HCT116 (cell line): ENCODE measurements at regions not wholly inside any gene's neighbourhood (a gene's known extent, or its start where the extent isn't known, plus 50 kb on each side); places are given as distances from the start of the nearest gene placed in this dataset.

Experiments used
- ATAC-seq: fragments of 200-7000 bp; cut with Tn5 transposase; 2 replicates; pipeline ENCODE4 v1.9.1; 2020; ENCODE audit warnings: mild to moderate bottlenecking, moderate library complexity
- BruUV-seq: library from RNA; stranded (reverse); fragments of 400-500 nt; replicated peaks from 2 replicates; lab custom pipeline; 2021; lab: Mats Ljungman, UMichigan
- CTCF ChIA-PET: fragments of 300-600 bp; sonication (Branson Sonifier 250); formaldehyde crosslinking; loops from one replicate; lab custom pipeline; 2021; ENCODE audit warnings: antibody characterized with exemption; lab: Charles Lee
- POLR2A ChIA-PET: fragments of 300-600, 350-600 bp; sonication (Branson Sonifier 250); formaldehyde crosslinking; loops from one replicate; lab custom pipeline; 2021; ENCODE audit warnings: antibody characterized with exemption; lab: Charles Lee
- RAD21 ChIA-PET, 2 experiments: fragments of 300-600 bp; sonication (Branson Sonifier 250); formaldehyde crosslinking; loops; one replicate each; lab custom pipeline; 2023; ENCODE audit warnings: low total read pairs in 2 of 2; ENCODE audit not compliant: uncharacterized antibody in 2 of 2, unreplicated experiment in 2 of 2, low non-redundant PET in 1 of 2; lab: Charles Lee
- DNase-seq: peaks from one replicate; pipeline ENCODE4 v3.0.0-alpha.2; 2010; ENCODE audit warnings: low read depth, low spot score
- H2AFZ ChIP-seq: fragments of 200-600 bp; shearing (Covaris generic), sonication (generic); 2 replicates; pipeline ENCODE4 v1.6.1; 2017; ENCODE audit warnings: low read depth, mixed run types, mixed read lengths, antibody characterized with exemption, low read length; ENCODE audit not compliant: poor library complexity, severe bottlenecking
- H3K27ac ChIP-seq: 2 replicates; pipeline ENCODE4 v1.5.1; 2012; ENCODE audit warnings: low read depth, low read length
- H3K27me3 ChIP-seq: fragments of 200-600 bp; sonication (generic); 2 replicates; pipeline ENCODE4 v1.6.1; 2016; ENCODE audit warnings: mixed run types, low read length, mixed read lengths; ENCODE audit not compliant: insufficient read depth
- H3K36me3 ChIP-seq, 2 experiments: fragments of 200-500 bp in 1 of 2; fragments of 200-600 bp in 1 of 2; sonication (Bioruptor generic) in 1 of 2; sonication (generic) in 1 of 2; 2 replicates each; pipeline versions ENCODE4 v1.5.1 to v1.6.1; 2014 to 2016; ENCODE audit warnings: low read length in 2 of 2, inconsistent platforms in 1 of 2, mixed read lengths in 1 of 2, mixed run types in 1 of 2; ENCODE audit not compliant: insufficient read depth in 2 of 2, control insufficient read depth in 1 of 2
- H3K4me1 ChIP-seq, 2 experiments: fragments of 200-600 bp in 1 of 2; sonication (generic) in 1 of 2; 2 replicates each; pipeline versions ENCODE4 v1.5.1 to v1.6.1; 2012 to 2017; ENCODE audit warnings: low read length in 2 of 2, inconsistent platforms in 1 of 2, mild to moderate bottlenecking in 1 of 2, mixed read lengths in 1 of 2, mixed run types in 1 of 2, moderate library complexity in 1 of 2; ENCODE audit not compliant: insufficient read depth in 2 of 2, control insufficient read depth in 1 of 2
- H3K4me2 ChIP-seq: fragments of 200-600 bp; sonication (generic); 2 replicates; pipeline ENCODE4 v1.6.1; 2017; ENCODE audit warnings: mixed run types, low read length, mixed read lengths
- H3K4me3 ChIP-seq, 2 experiments: fragments of 200-600 bp in 1 of 2; sonication (generic) in 1 of 2; replicated peaks in 1 of 2; 2 replicates each; pipeline ENCODE4 v1.5.1; 2011 to 2016; ENCODE audit warnings: low read length in 2 of 2, control low read depth in 1 of 2, low read depth in 1 of 2, mild to moderate bottlenecking in 1 of 2, mixed read lengths in 1 of 2, mixed run types in 1 of 2
- H3K79me2 ChIP-seq: fragments of 200-600 bp; sonication (generic); 2 replicates; pipeline ENCODE4 v1.6.1; 2017; ENCODE audit warnings: mild to moderate bottlenecking, mixed run types, low read length, moderate library complexity, mixed read lengths; ENCODE audit not compliant: insufficient read depth
- H3K9ac ChIP-seq: fragments of 200-600 bp; sonication (generic); 2 replicates; pipeline ENCODE4 v1.6.1; 2016; ENCODE audit warnings: low read length, mixed read lengths
- H3K9me2 ChIP-seq: fragments of 200-600 bp; sonication (generic), shearing (Covaris generic); 2 replicates; pipeline ENCODE4 v1.6.1; 2017; ENCODE audit warnings: mixed run types, mild to moderate bottlenecking, moderate library complexity; ENCODE audit not compliant: insufficient read depth
- H3K9me3 ChIP-seq, 2 experiments: fragments of 200-500 bp in 1 of 2; fragments of 200-600 bp in 1 of 2; sonication (Bioruptor generic) in 1 of 2; sonication (generic) in 1 of 2; 2 replicates each; pipeline ENCODE4 v1.6.1; 2014 to 2017; ENCODE audit warnings: low read length in 2 of 2, mixed read lengths in 2 of 2, inconsistent platforms in 1 of 2, low read depth in 1 of 2, mild to moderate bottlenecking in 1 of 2, mixed run types in 1 of 2, moderate library complexity in 1 of 2; ENCODE audit not compliant: control insufficient read depth in 1 of 2, insufficient read depth in 1 of 2
- H4K20me1 ChIP-seq: fragments of 200-600 bp; sonication (generic), shearing (Covaris generic); 2 replicates; pipeline ENCODE4 v1.6.1; 2017; ENCODE audit warnings: mixed run types, mild to moderate bottlenecking, moderate library complexity; ENCODE audit not compliant: insufficient read depth
- CEBPB ChIP-seq: IDR thresholded peaks from 2 replicates; pipeline ENCODE4 v1.6.1; 2012; ENCODE audit warnings: low read depth
- CTCF ChIP-seq, 3 experiments: fragments of 200-600 bp in 1 of 3; sonication (generic) in 1 of 3; IDR thresholded peaks in 2 of 3; conservative IDR thresholded peaks in 1 of 3; 2 replicates each; pipeline ENCODE4 v1.5.1; 2012 to 2017; ENCODE audit warnings: low read depth in 2 of 3, low read length in 2 of 3, antibody characterized with exemption in 1 of 3, borderline replicate concordance in 1 of 3, control low read depth in 1 of 3, mild to moderate bottlenecking in 1 of 3, mixed read lengths in 1 of 3, mixed run types in 1 of 3, moderate library complexity in 1 of 3; ENCODE audit not compliant: insufficient read depth in 1 of 3
- EGR1 ChIP-seq: IDR thresholded peaks from 2 replicates; pipeline ENCODE4 v1.6.1; 2012; ENCODE audit warnings: low read depth
- ELF1 ChIP-seq: IDR thresholded peaks from 2 replicates; pipeline ENCODE4 v1.6.1; 2012; ENCODE audit warnings: low read depth, borderline replicate concordance
- EZH2 ChIP-seq: fragments of 200-600 bp; sonication (generic); IDR thresholded peaks from 2 replicates; pipeline ENCODE4 v1.6.1; 2017; ENCODE audit warnings: antibody characterized with exemption, mixed run types
- EZH2phosphoT487 ChIP-seq: fragments of 200-600 bp; IDR thresholded peaks from 2 replicates; pipeline ENCODE4 v1.6.1; 2018; ENCODE audit warnings: antibody characterized with exemption, borderline replicate concordance
- FOSL1 ChIP-seq: IDR thresholded peaks from 2 replicates; pipeline ENCODE4 v1.6.1; 2012; ENCODE audit warnings: low read depth
- MAX ChIP-seq: IDR thresholded peaks from 2 replicates; pipeline ENCODE4 v1.6.1; 2012
- POLR2A ChIP-seq: IDR thresholded peaks from 2 replicates; pipeline ENCODE4 v1.7.0; 2011; ENCODE audit warnings: borderline replicate concordance; ENCODE audit not compliant: insufficient read depth, insufficient read length; ENCODE audit errors: extremely low read depth
- SIN3A ChIP-seq: IDR thresholded peaks from 2 replicates; pipeline ENCODE4 v1.6.1; 2012; ENCODE audit warnings: low read depth
- SP1 ChIP-seq: IDR thresholded peaks from 2 replicates; pipeline ENCODE4 v1.6.1; 2012; ENCODE audit warnings: low read depth
- TCF7L2 ChIP-seq: IDR thresholded peaks from 2 replicates; pipeline ENCODE4 v1.7.0; 2011; ENCODE audit warnings: borderline replicate concordance, inconsistent platforms; ENCODE audit not compliant: insufficient read depth, insufficient read length; ENCODE audit errors: extremely low read depth
- ZBTB33 ChIP-seq: IDR thresholded peaks from 2 replicates; pipeline ENCODE4 v1.6.1; 2011; ENCODE audit warnings: mild to moderate bottlenecking, low read length, moderate library complexity; ENCODE audit not compliant: insufficient replicate concordance; ENCODE audit errors: extremely low read depth
- ZFX ChIP-seq: fragments of 450-650 bp; IDR thresholded peaks from 2 replicates; pipeline ENCODE4 v1.6.1; 2017
- ZNF274 ChIP-seq: fragments of 200-500 bp; sonication (Bioruptor generic); IDR thresholded peaks from 2 replicates; pipeline ENCODE4 v1.6.1; 2014; ENCODE audit warnings: mild to moderate bottlenecking, low read depth, low read length, inconsistent platforms
- intact Hi-C: fragments of 100-400 bp; cut with micrococcal nuclease; formaldehyde crosslinking; loops from 2 replicates; pipeline ENCODE4 v1.10.0; 2022

- no peaks in the 10 kb centered on the region for H3K79me2 ChIP-seq
- BruUV-seq = no TSS peak
- POLR2A ChIA-PET = no interaction called here
- TF ChIP-seq EZH2 (no peak), ELF1 (no peak), POLR2A (no peak), FOSL1 (no peak), ZFX (no peak), CTCF (IDR thresholded peaks at IDR 0.05 in 2 of 3, conservative IDR thresholded peaks at IDR 0.05 in 1 of 3; ENCODE audit: borderline replicate concordance in 1 of 3, insufficient read depth in 1 of 3, low read depth in 2 of 3, low read length in 2 of 3) (no peak)
- H3K9me2 ChIP-seq = 0 out of 2 replicates have a peak, but pooled peaks cover 5% of the 10 kb centered on the region
- CTCF ChIA-PET = no interaction called here
- no peaks in the 10 kb centered on the region for H3K36me3 ChIP-seq
- no peaks in the 10 kb centered on the region for H3K9me3 ChIP-seq
- H3K27ac ChIP-seq = no peak overlapping the region
- H3K4me3 ChIP-seq = no peak overlapping the region
- H2AFZ ChIP-seq = no peak overlapping the region
- no peak for ATAC-seq
- no peaks in the 10 kb centered on the region for H3K4me1 ChIP-seq
- H3K4me2 ChIP-seq = no peak overlapping the region
- no peak overlapping the region for H3K9ac ChIP-seq
- RAD21 ChIA-PET = no interaction called here
- intact Hi-C loops = no loop called here
- DNase-seq = no peak
- H4K20me1 ChIP-seq = no peaks in the 10 kb centered on the region
- H3K27me3 ChIP-seq = no peaks in the 10 kb centered on the region
Measured at GRCh38 chr6:100184473-100184872, 190.4 kb upstream of the MCHR2 start.

GRCh38 chr6:100182313-100182712 lies 188.3 kb upstream of the MCHR2 start:
- Histone ChIP-seq H3K27ac (no peak overlapping the region), H3K4me2 (no peak overlapping the region), H3K9ac (no peak overlapping the region), H3K36me3 (no peaks in the 10 kb centered on the region), H3K4me1 (peaks cover 0 to 7% of the 10 kb centered on the region in 2 experiments; a peak in 1 of 4 replicates), H4K20me1 (no peaks in the 10 kb centered on the region), H3K79me2 (no peaks in the 10 kb centered on the region), H2AFZ (no peak overlapping the region), H3K9me3 (no peaks in the 10 kb centered on the region), H3K27me3 (no peaks in the 10 kb centered on the region), H3K9me2 (0 out of 2 replicates have a peak, but pooled peaks cover 5% of the 10 kb centered on the region), H3K4me3 (no peak overlapping the region)
- RAD21 ChIA-PET = no interaction called here
- CTCF ChIA-PET = no interaction called here
- no TSS peak for BruUV-seq
- ATAC-seq (no peak), DNase-seq (no peak)
- intact Hi-C loops = no loop called here
- POLR2A ChIA-PET = no interaction called here
- no peak for TF ChIP-seq SP1
- no peak for TF ChIP-seq EZH2phosphoT487
- TF ChIP-seq ZBTB33 = no peak
- no peak for TF ChIP-seq CTCF (IDR thresholded peaks at IDR 0.05 in 2 of 3, conservative IDR thresholded peaks at IDR 0.05 in 1 of 3; ENCODE audit: borderline replicate concordance in 1 of 3, insufficient read depth in 1 of 3, low read depth in 2 of 3, low read length in 2 of 3)
- no peak for TF ChIP-seq ZNF274
- TF ChIP-seq TCF7L2 = no peak
- TF ChIP-seq ELF1 = no peak
- TF ChIP-seq EGR1 = no peak
- TF ChIP-seq CEBPB = no peak
- TF ChIP-seq SIN3A = no peak
- no peak for TF ChIP-seq MAX
